CD4-positive, alpha-beta T cell treated with Interferon gamma for 1 hour (primary cell): ENCODE measurements at regions not wholly inside any gene's neighbourhood (a gene's known extent, or its start where the extent isn't known, plus 50 kb on each side); places are given as distances from the start of the nearest gene placed in this dataset.
"Not testable (repeated sequence)": the region's sequence is repeated elsewhere in the genome, so short reads cannot be mapped to it uniquely, and the experiment has no call there.

Experiments used
- DNase-seq: peaks from one replicate; pipeline ENCODE4 v3.0.0-alpha.2; 2020

DNA sequence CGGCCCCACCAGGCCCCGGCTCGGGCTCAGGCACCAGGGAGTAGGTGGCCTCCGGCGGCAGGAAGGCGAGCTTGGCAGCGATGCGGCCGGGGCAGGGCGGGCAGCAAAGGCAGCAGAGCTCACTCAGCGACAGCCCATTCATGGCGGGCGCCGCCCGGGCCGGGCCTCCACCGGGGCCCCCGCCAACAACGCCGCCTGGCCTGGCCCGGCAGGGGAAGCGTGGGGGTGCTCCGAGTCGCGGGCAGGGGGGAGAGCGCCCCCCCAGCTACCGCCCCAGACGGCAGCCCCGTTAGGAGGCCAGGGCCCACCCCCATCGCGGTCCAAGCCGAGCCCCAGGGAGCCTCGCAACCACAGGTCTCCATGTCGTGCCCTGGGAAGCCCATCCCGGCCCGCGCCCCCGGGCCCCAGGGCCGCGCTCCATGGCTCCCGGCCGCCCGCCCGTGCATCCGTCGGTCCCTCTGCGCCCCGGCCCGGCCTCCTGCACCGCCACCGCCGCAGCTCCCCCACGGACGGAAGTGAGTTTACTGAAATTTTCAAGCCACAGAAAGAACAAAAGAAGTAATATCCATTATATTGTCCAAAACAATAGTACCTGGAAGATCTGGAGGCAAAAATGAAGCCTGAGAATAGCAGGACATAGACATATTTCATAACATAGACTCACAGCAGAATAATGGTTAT is 126.6 kb upstream of the VPREB1 start:
- DNase-seq: not testable (repeated sequence)

DNA sequence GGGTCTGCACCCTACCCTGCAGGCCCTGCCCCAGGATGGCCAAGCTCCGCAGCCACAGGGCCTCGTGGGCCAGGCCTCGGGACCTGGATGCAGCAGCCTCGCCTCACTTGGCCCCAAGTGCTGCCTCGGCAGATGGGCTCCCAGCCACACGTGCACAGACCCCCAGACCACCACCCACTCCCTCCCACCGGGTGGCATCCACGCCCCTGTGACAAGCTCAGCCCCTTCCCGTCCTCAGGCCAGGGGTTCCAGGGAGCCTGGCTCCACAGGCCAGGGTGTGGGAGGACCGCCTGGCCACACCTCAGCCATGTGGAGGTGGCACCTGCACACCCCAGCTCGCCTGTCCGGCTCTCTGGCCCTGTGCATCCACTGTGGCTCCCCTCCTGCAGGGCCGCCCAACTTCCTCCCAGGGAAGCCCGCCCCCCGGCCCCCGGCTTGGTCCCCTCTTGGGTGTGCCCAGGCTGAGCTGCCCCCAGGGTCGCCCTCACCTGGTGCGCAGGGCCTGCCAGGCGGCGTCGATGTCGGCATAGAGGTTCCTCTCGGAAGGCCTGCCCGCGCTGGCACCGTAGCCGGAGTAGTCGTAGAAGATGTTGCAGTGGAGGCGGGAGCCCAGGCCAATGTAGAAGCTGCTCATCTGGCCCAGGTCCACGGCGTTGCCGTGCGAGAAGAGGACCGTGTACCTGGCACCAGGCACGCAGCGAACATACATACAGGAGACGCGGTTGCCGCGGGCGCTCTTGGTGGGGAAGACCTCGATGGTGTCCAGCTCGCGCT is 127.4 kb upstream of the VPREB1 start:
- DNase-seq: not testable (repeated sequence)

DNA sequence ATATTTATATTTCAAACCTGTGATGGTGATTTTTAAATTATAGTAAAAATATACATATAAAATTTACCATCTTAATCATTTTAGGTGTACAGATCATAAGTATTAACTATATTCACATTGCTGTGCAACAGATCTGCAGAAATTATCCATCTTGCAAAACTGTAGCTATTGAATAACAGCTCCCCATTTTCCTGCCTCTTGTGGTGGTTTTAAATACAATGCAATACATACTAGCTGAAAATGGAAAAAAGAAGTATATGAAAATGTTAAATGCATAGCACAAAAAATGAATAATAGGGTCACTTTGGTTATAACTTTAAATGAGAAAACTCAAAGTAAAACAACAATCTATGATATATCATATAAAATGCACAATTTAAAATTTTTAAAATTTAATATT is 130.9 kb upstream of the VPREB1 start:
- no peak for DNase-seq

DNA sequence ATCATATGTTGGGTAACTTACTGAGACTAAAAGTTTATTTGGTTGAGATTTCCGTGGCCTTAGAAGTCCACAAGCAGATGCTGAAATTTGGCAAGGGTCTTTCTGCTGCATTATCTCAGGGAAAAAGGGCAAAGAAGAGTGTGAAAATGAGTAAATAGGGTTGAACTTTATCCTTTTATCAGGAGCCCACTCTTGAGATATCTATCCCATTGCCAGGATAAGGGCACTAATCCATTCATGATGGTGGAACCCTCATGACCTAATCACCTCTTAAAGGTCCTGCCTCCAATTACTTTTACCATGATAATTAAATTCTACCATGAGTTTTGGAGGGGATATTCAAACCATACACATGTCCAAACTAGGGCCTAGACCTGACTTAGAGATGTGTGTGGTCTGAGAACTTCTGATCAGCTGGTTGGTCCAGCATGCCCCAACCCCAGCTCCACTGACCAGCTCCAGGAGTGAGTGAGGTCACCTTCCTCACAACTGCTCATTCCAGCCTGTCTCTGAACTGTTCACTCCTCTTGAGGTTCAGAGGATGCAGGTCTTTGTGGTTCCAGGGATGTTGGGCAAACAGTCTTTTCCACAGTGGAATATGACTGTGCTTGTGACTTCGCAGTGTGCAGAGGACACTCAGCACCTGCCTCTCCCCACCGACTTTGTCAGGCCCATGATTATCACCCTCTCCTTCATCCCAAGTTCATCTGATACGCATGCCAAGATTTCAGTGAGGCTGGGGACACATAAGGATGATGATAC is 130.1 kb upstream of the TOP3B start:
- DNase-seq: no peak

DNA sequence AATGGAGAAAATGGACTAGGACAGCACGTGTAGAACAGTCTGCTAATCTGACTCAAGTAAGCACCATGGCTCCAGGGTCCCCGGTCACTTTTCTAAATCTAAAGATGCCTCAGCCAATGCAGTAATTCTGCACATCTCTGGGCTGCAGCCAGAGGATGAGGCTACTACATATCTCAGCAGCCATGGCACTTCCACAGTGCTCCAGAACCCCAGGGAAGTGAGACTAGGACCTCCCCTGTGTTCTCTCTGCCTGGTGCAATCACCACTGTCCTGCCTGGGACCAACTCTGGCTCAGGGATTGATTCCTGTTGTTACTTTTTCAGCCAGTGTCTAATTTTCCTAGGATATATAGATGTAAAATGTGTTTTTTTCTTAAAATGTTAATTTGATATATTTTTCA is 129.4 kb upstream of the TOP3B start:
- no peak for DNase-seq

DNA sequence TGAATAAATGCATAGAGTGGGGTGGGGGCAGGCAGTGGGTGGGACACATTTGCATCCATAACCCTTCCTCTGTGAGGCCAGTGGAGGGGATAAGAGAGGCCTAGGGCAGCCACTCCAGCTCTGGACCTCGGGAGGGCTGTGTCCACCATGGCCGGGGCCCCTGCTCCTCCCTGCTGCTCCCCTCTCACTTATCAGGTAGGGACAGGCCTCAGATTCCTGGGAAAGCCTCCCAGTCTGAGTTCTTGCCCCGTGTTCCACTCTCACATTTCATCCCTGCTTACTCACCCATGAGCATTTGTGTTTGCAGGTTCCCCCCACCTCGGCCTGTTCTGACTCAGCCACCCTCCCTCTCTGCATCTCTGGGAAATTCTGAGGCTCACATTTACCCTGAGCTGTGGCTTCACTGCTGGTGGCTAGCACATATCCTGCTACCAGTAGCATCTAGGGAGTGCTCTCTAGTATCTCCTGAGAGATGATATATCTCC is 128.7 kb upstream of the TOP3B start:
- no peak for DNase-seq

DNA sequence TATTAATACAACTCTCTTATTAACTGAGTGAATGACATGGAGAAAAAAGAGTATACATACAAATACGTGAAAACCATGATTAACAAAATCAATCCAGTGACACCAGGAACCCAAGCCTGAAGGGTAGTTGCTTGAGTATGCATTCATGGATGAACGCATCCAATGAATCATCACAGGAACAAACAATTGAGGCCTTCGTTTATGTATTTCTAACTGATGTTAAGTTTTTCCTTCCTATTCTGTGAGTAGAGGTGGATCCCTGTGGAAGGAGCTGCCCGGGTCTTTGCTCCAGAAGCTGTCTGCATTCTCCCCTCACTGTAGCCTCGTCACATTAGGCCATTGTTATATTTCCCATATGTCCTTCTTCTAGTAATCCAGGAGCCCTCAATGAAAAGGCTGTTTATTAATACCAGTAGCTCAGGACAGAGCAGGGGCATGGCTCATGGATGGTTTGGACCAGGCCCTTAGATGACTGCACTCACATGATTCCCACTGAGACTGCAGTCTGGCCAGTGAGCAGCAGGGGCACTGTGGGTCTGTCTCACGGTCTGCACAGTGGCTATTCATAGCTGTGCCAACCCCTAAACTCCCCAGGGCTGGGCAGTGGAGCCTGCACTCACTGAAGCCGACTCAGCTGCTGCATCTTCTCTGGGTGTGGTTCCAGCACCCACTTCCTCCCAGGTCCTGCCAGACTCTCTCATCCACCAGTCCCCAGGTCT is 128.1 kb upstream of the TOP3B start:
- peak; percentile 83 for DNase-seq

DNA sequence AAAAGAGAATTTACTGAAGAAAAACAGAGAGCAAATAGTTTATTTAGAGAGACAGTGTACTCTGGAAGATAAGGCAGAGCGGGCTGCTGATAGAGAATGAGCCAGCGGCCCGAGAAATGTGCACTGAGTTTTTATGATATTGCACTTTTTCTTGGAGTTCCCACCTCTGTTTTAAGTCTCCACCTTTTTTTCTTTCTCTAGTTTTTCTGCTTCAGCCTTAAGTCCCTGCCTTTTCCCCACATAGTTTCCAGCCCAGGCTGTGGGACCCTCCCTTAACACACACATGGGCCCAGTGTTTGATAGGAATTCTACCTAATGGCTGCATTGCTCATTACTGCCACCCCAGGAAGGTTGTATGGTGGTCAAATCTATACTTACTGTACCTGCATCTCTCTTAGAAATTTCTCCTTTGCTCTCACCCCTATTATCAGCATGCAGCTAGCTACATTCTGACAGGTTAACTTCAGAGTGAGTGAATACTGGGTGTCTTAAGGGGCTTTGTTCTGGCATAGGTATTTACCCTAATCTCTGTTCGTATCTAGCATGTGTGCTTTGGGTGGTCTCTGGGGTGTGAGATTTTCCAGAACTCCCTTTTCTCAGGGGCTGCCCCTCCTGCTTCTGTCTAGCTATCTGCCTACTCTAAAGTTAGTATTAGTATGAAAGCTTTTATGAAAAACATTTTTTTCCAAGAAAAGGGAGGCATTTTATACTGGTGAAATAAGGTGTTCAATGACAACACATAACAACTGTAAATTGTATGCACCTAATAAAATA is 127.3 kb upstream of the TOP3B start:
- DNase-seq: no peak

DNA sequence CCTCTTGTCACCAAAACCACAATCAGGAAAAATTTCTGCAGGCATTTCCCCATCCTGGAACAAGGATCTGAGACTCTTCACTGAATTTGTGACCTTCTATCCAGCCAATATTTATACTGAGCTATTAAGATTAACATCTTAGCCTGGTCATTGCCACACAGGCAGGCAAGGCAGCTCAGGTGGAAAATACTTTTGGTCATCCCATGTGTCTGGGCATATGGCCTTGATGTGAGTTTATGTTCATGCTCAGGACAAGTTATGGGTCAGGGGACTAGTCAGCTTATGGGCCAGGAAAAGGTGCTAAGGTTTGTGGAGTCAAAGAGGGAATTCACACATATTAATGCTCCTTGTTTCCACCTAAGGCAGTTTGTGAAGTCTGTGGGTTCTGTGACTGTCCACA is 124.3 kb upstream of the TOP3B start:
- no peak for DNase-seq

DNA sequence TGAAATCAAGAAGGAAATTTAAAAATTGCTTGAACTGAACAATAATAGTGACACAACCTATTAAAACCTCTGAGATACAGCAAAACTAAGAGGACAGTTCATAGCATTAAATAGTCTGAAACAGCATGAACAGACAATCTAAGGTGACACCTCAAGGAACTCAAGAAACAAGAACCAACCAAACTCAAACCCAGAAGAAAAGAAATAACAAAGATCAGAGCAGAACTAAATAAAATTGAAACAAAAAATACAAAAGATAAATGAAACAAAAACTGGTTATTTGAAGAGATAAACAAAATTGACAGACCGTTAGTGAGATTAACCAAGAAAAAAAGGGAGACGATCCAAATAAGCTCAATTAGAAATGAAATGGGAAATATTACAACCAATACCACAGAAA is 122.8 kb upstream of the TOP3B start:
- DNase-seq: no peak

DNA sequence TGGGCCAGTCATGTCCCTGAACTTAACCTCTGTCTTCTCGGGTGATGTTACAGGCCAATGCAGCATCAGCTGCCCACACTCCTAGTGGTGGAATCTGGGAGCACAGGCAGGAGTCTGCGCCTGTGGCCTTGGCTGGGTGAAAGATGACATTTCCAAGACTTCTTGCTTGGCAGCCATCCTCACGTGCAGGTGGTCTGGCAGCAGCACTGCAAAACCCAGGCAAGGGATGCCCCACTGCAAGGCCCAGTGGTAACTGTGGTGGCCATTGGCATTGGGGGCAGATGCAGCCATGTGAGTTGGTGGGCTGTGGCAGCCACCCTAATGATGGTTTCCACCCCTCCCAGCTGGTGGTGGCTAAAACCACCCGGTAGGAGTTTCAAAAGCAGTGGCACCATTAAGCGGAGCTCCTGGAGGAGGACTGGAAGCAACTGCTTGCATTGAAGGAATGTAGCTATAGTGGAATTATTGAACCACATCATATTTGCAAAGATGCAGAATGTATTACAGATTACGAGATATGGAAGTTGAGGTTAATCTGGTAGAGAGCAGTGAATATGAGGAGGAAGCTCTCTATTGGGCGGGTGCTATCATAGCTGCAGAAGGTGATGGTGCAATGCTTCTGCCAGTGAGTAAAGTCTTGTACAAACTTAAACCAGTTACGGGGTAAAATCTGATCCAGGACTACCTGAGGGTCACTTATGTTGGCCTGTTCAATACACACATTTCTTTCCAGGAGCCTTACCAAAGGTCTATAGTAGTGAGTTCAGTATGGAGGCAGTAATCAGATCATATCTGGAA is 120.7 kb upstream of the TOP3B start:
- no peak for DNase-seq

DNA sequence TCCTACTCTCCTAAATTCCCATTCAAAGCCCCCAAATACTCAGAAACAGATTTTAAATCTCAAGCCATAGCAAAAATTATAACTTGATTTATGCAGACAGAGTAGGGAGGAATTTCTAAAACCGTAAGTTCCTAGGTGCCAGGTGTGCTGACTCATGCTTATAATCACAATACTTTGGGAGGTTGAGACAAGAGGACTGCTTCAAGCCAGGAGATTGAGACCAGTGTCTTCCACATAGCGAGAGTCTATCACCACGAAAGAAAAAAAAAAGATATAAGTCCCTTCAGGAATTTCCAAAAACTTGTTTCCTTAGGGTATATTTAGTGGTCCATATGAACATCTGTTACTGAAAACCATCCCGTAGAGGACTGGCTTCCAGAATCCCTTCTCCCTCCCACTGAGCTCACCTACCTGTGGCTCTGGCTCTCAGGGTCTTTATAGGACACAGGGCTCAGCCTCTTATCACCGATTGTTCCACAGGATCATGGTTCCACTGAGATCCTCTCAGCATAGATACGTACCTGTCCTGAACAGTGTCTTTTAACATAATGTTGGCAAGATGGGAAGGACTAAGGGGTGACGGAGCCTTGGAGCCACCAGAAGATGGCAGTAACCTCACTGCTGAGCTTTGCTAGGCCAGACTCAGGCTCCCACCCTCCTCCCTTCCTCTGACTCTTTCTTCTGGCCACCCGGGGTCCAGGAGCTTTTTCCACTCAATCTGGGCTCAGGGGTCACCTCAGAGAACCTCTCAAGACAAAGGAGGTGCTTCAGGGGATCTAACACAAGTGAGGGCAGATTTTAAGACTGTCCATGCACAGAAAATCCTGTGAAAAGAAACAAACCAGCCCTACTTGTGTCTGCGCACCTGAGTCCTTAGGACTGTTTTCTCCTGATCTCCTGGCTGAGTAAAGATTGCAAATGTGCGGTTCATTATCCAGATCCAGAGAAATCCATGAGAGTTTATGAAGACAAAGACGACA is 117.5 kb upstream of the TOP3B start:
- no peak for DNase-seq

DNA sequence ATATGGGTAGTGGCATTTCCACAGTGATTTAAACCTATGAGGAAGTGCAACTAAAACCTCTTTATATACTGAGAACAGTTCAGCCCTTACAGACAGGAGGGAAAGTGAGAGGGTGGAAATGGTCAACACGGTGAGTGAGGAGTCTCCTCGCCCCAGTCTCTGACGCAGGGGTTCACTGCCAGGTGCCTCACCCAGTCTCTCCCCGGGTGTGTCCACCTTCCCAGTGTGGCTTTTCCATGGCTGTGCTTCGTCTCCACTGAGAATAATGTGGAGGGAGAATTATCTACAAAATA is 116.6 kb upstream of the TOP3B start:
- no peak for DNase-seq

DNA sequence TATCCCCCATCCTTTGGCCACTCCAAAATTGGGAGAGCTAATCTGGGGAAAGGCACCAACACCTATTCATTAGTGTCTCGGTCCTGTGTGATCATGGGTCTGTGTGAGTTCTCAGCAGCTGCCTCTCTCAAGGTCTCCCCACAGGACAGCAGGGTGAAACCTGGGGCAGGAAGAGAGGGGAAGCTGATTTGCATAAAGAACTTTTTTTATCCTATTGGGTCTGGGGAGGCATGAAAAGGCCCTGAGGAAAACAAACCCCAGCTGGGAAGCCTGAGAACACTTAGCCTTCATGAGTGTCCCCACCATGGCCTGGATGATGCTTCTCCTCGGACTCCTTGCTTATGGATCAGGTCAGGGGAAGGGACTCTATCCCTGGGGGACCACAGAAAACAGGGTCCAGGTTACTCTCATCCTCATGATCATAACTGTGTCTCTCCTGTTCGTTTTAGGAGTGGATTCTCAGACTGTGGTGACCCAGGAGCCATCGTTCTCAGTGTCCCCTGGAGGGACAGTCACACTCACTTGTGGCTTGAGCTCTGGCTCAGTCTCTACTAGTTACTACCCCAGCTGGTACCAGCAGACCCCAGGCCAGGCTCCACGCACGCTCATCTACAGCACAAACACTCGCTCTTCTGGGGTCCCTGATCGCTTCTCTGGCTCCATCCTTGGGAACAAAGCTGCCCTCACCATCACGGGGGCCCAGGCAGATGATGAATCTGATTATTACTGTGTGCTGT is 116.0 kb upstream of the TOP3B start:
- DNase-seq: no peak

DNA sequence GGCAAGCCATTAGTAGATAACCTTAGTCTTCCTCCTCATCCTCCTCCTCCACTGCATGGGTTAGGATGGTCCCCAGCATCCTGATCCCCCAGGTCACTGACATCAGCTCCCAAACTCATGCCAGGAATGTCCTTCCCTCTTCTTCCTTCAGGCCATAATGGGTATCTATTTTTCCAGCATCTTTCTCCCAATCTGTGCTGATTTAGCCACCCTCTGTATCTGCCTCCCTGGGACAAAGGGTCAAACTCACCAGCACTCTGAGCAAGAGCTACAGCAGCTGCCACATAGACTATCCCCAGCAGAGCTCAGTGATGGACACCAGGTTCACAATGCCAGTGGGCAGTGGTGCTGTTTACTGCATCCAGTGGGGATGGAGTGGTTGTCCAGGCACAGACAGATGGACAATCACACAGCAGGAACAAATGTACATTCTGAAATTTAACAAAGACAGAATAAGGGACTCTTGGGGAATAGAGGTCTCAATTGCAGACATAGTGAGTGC is 115.2 kb upstream of the TOP3B start:
- DNase-seq: no peak

DNA sequence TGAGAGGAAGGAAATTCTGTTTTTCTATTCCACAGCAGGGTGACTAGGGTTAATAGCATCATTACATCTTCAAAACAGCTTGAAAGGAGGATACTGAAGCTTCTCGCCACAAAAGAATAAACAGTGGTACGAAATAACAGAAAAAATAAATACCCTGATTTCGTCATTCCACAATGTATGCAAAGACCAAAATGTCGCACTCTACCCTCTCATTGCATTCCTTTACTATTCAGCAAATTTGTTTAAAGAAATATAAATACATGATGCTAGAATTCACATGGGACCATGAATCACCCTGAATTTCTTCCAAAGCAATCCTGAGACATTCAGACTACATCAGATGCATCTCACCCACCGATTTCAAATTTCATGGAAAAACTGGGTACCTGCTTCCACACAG is 112.3 kb upstream of the TOP3B start:
- no peak for DNase-seq

DNA sequence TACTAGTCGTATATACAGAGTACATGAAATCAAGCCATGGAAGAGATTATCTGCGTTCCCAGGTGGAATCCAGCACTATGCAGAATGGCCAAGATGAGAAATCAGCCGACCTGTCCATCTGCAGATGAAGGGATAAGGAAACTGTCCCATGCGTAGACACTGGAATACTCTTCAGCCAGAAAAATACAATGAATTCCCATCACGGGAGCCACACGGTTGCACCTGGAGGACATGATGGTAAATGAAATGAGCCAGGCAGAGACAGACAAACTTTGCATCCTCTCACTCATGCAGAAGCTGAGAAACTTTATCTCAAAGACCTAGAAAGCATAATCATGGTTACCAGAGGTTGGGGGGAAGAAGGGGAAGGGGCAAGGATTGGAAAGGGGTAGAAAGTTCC is 111.9 kb upstream of the TOP3B start:
- no peak for DNase-seq

DNA sequence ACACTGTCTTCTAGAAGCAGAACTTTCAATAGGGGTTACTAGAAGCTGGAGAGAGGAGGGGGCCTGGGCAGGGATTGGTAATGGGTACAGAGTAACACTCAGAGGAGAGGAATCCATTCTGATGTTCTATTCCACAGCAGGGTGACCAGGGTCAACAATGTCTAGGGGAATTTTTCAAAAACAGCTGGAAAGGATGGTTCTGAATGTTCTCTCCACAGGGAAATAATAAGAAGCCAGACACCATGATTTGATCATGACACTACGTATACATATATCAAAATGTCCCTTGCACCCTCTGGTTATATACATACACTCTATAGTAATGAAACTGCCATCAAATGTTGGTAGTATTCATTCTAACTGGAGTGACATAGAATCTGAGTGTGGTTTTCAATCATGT is 111.2 kb upstream of the TOP3B start:
- DNase-seq: no peak

DNA sequence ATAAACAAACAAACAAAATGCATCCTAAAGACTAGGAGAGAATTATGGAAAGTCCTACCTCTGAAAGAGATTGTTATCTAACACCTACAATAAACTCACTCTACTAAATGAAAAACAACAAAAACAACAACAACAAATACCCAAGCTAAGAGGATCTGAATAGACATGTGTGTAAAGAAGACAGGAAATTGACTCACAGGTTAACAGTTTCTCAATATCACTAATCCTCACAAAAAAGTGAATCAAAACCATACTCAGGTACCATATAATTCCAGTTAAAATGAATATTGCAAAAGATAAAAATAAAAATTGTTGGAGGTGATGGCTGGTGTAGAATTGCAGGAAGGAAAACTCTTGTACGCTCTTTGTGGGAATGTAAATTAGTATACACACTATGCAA is 110.4 kb upstream of the TOP3B start:
- no peak for DNase-seq

DNA sequence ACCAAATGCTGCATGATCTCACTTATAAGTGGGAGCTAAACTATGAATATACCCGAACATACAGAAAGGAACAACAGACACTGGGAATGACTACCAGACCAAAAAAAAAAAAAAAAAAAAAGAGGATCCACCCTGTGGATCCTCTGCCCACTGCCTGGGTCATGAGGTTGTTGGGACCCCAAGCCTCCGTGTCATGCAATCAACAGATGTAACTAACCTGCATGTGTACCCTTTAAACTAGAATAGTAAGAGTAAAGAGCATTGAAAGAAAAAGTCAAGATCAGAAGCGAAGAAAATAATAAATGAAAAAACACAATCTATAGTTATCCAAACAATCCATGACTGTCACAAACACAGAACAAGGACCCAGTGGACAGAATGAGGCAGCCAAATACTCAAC is 109.5 kb upstream of the TOP3B start:
- DNase-seq: no peak
